B cell (primary cell): ENCODE measurements at regions not wholly inside any gene's neighbourhood (a gene's known extent, or its start where the extent isn't known, plus 50 kb on each side); places are given as distances from the start of the nearest gene placed in this dataset.

ENCODE experiments used
- ATAC-seq: fragments of 200-7000 bp; cut with Tn5 transposase; one replicate; pipeline ENCODE4 v1.10.0; 2021; ENCODE audit warnings: low read depth, mild to moderate bottlenecking, moderate number of reproducible peaks, moderate library complexity
- CTCF ChIA-PET: fragments of 350-600 bp; sonication (Branson Sonifier 250); formaldehyde crosslinking; loops from one replicate; lab custom pipeline; 2021; ENCODE audit warnings: antibody characterized with exemption, inconsistent platforms; lab: Charles Lee
- POLR2A ChIA-PET: fragments of 350-600 bp; sonication (Branson Sonifier 250); formaldehyde crosslinking; loops from one replicate; lab custom pipeline; 2021; ENCODE audit warnings: antibody characterized with exemption; lab: Charles Lee
- DNase-seq: peaks from one replicate; pipeline ENCODE4 v3.0.0; 2013
- H2AFZ ChIP-seq: 2 replicates; pipeline ENCODE4 v1.6.1; 2012; ENCODE audit warnings: mild to moderate bottlenecking, low read depth, low read length; ENCODE audit not compliant: insufficient read depth, poor library complexity, severe bottlenecking
- H3K27ac ChIP-seq, 2 donors: 1 replicate in 1 of 2; 2 replicates in 1 of 2; pipeline ENCODE4 v1.5.1; 2012 to 2013; ENCODE audit warnings: low read length in 2 of 2, mild to moderate bottlenecking in 2 of 2, moderate library complexity in 1 of 2
- H3K27me3 ChIP-seq, 4 experiments: fragments of 200-600 bp in 1 of 4; sonication (generic) in 1 of 4; replicated peaks in 1 of 4; 1 replicate in 2 of 4; 2 replicates in 2 of 4; pipeline versions ENCODE4 v1.6.1 to v1.7.0; 2013 to 2016; ENCODE audit warnings: low read length in 3 of 4, mild to moderate bottlenecking in 2 of 4, mixed read lengths in 1 of 4, moderate library complexity in 1 of 4; ENCODE audit not compliant: insufficient read depth in 4 of 4, control insufficient read depth in 3 of 4; ENCODE audit errors: control extremely low read depth in 1 of 4
- H3K36me3 ChIP-seq, 2 experiments: replicated peaks in 1 of 2; 1 replicate in 1 of 2; 2 replicates in 1 of 2; pipeline versions ENCODE4 v1.6.1 to v1.7.1; 2013; ENCODE audit warnings: low read length in 1 of 2; ENCODE audit not compliant: insufficient read depth in 2 of 2, control insufficient read depth in 1 of 2; ENCODE audit errors: control extremely low read depth in 1 of 2, extremely low read depth in 1 of 2
- H3K4me1 ChIP-seq, 2 donors: fragments of 200-600 bp in 1 of 2; sonication (generic) in 1 of 2; 1 replicate in 1 of 2; 2 replicates in 1 of 2; pipeline versions ENCODE4 v1.5.1 to v1.6.1; 2013 to 2017; ENCODE audit warnings: low read length in 2 of 2; ENCODE audit not compliant: control insufficient read depth in 2 of 2, insufficient read depth in 2 of 2
- H3K4me2 ChIP-seq: replicated peaks from 2 replicates; pipeline ENCODE3; 2012; ENCODE audit warnings: mild to moderate bottlenecking, low read depth, low read length; ENCODE audit not compliant: poor library complexity, severe bottlenecking
- H3K4me3 ChIP-seq, 5 experiments: fragments of 200-600 bp in 1 of 5; sonication (generic) in 1 of 5; 1 replicate in 3 of 5; 2 replicates in 2 of 5; pipeline versions ENCODE4 v1.5.1 to v1.7.0; 2011 to 2016; ENCODE audit warnings: low read length in 4 of 5, mild to moderate bottlenecking in 4 of 5, low read depth in 2 of 5, control low read depth in 1 of 5, moderate library complexity in 1 of 5; ENCODE audit not compliant: insufficient read depth in 1 of 5; ENCODE audit errors: control extremely low read depth in 1 of 5, extremely low read depth in 1 of 5
- H3K79me2 ChIP-seq: fragments of 200-600 bp; sonication (generic); one replicate; pipeline ENCODE4 v1.6.0; 2016; ENCODE audit warnings: low read length; ENCODE audit not compliant: control insufficient read depth, insufficient read depth
- H3K9ac ChIP-seq: fragments of 200-600 bp; sonication (generic); 2 replicates; pipeline ENCODE4 v1.6.1; 2017; ENCODE audit warnings: mild to moderate bottlenecking, low read length, moderate library complexity
- H3K9me3 ChIP-seq, 3 donors: one replicate each; pipeline versions ENCODE4 v1.6.1 to v1.7.1; 2013; ENCODE audit warnings: low read length in 2 of 3; ENCODE audit not compliant: control insufficient read depth in 2 of 3, insufficient read depth in 1 of 3; ENCODE audit errors: control extremely low read depth in 1 of 3
- H4K20me1 ChIP-seq: 2 replicates; pipeline ENCODE4 v1.6.0; 2012; ENCODE audit warnings: mild to moderate bottlenecking, low read length; ENCODE audit not compliant: insufficient read depth, control insufficient read depth, poor library complexity, severe bottlenecking
- H3K27ac Mint-ChIP-seq: one replicate; pipeline ENCODE4 v1.8.0; 2021; ENCODE audit warnings: mixed read lengths
- H3K27me3 Mint-ChIP-seq: one replicate; pipeline ENCODE4 v1.8.0; 2021; ENCODE audit warnings: mixed read lengths
- H3K4me1 Mint-ChIP-seq: one replicate; pipeline ENCODE4 v1.8.0; 2021; ENCODE audit warnings: mixed read lengths
- H3K4me3 Mint-ChIP-seq: one replicate; pipeline ENCODE4 v1.8.0; 2021; ENCODE audit warnings: mixed read lengths
- H3K9me3 Mint-ChIP-seq: one replicate; pipeline ENCODE4 v1.8.0; 2022; ENCODE audit warnings: mixed read lengths; ENCODE audit not compliant: insufficient read depth
- EZH2 ChIP-seq: IDR thresholded peaks from 2 replicates; pipeline ENCODE4 v1.6.1; 2012; ENCODE audit warnings: borderline replicate concordance, low read depth, mild to moderate bottlenecking, moderate library complexity, low read length; ENCODE audit not compliant: insufficient read depth, poor library complexity, severe bottlenecking
- WGBS: methylation state at CpG from one replicate; pipeline ENCODE4 v1.1.5; 2013; ENCODE audit warnings: missing lambda C conversion rate; ENCODE audit not compliant: insufficient coverage; 5-methylcytosine and 5-hydroxymethylcytosine counted together
- intact Hi-C: fragments of 100-400 bp; cut with micrococcal nuclease; formaldehyde crosslinking; loops from one replicate; pipeline ENCODE4 v1.10.0; 2022
- TF ChIP-seq, protein P1 (sequence below): fragments of 200-600 bp; IDR thresholded peaks from one replicate; pipeline ENCODE4 v1.8.0; 2022; ENCODE audit warnings: antibody characterized with exemption, mild to moderate bottlenecking

DNA sequence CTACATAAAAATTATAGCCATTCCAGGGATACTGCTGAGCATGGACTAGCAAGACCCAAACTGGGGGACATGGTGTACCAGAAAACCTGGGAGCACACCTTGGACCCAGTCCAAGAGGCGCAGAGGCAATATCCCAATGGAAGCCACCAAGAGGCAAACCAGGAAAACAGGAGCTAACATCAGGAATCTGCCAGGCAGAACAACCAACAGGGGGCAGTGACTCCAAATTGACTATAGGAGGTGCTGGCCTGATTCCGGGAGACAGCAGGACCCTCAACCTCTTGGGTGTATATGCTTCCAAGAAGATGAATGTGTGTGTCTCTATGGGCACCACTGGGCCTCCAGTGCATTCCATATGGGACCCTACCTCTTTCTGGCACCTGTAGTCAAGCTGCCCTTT lies 172.7 kb upstream of the ARL4C start:
- CTCF ChIA-PET: no interaction called here
- intact Hi-C loops: no loop called here
- no peaks in the 10 kb centered on the region for H3K4me1 Mint-ChIP-seq
- ATAC-seq (no peak), DNase-seq (no peak)
- H3K9ac ChIP-seq: no peak overlapping the region
- no peaks in the 10 kb centered on the region for H3K79me2 ChIP-seq
- H3K27ac ChIP-seq: no peak overlapping the region
- POLR2A ChIA-PET: no interaction called here
- H3K4me1 ChIP-seq: no peaks in the 10 kb centered on the region
- H2AFZ ChIP-seq: no peak overlapping the region
- TF ChIP-seq EZH2: no peak
- TF ChIP-seq, protein P1, sequence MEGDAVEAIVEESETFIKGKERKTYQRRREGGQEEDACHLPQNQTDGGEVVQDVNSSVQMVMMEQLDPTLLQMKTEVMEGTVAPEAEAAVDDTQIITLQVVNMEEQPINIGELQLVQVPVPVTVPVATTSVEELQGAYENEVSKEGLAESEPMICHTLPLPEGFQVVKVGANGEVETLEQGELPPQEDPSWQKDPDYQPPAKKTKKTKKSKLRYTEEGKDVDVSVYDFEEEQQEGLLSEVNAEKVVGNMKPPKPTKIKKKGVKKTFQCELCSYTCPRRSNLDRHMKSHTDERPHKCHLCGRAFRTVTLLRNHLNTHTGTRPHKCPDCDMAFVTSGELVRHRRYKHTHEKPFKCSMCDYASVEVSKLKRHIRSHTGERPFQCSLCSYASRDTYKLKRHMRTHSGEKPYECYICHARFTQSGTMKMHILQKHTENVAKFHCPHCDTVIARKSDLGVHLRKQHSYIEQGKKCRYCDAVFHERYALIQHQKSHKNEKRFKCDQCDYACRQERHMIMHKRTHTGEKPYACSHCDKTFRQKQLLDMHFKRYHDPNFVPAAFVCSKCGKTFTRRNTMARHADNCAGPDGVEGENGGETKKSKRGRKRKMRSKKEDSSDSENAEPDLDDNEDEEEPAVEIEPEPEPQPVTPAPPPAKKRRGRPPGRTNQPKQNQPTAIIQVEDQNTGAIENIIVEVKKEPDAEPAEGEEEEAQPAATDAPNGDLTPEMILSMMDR: no peak
- H3K4me3 Mint-ChIP-seq: no peak overlapping the region
- H3K36me3 ChIP-seq: no peaks in the 10 kb centered on the region
- H3K4me3 ChIP-seq: no peak overlapping the region
- peaks cover 0 to 2% (median 0%) of the 10 kb centered on the region in 4 experiments for H3K27me3 ChIP-seq
- 89% methylated on average over 2 of the region's 2 CpGs for WGBS
- no peak overlapping the region for H3K4me2 ChIP-seq
- H4K20me1 ChIP-seq: no peaks in the 10 kb centered on the region
- H3K9me3 ChIP-seq: peaks cover 0 to 2% (median 0%) of the 10 kb centered on the region in 3 donors
- H3K27me3 Mint-ChIP-seq: peaks cover 29% of the 10 kb centered on the region
- no peaks in the 10 kb centered on the region for H3K9me3 Mint-ChIP-seq
- no peak overlapping the region for H3K27ac Mint-ChIP-seq

GRCh38 chr2:234669001-234669400 lies 172.1 kb upstream of the ARL4C start:
- Histone ChIP-seq H3K4me3 (no peak overlapping the region), H3K27me3 (peaks cover 0 to 2% (median 0%) of the 10 kb centered on the region in 4 experiments), H3K27ac (no peak overlapping the region), H3K9ac (no peak overlapping the region), H3K36me3 (no peaks in the 10 kb centered on the region), H4K20me1 (no peaks in the 10 kb centered on the region), H3K9me3 (peaks cover 0 to 8% (median 3%) of the 10 kb centered on the region in 3 donors), H3K4me1 (no peaks in the 10 kb centered on the region), H2AFZ (no peak overlapping the region), H3K79me2 (no peaks in the 10 kb centered on the region), H3K4me2 (no peak overlapping the region)
- Mint-ChIP-seq H3K4me3 (no peak overlapping the region), H3K27me3 (peaks cover 29% of the 10 kb centered on the region), H3K4me1 (no peaks in the 10 kb centered on the region), H3K9me3 (no peaks in the 10 kb centered on the region), H3K27ac (no peak overlapping the region)
- WGBS: no CpG with 5 or more reads among the region's 2 CpGs
- TF ChIP-seq, protein P1: no peak
- no peak for TF ChIP-seq EZH2
- intact Hi-C loops: no loop called here
- ChIA-PET CTCF (interaction anchor here (0.7 kb wide), 1 partner anchor 448 kb away, joined by 3 read pairs; no protein-coding TSS in a partner anchor), POLR2A (interaction anchor here (0.5 kb wide), 1 partner anchor 121 kb away, joined by 8 read pairs; no protein-coding TSS in a partner anchor)
- DNase-seq (no peak), ATAC-seq (no peak)
